ENCODE measurements at regions not wholly inside any gene's neighbourhood (a gene's known extent, or its start where the extent isn't known, plus 50 kb on each side); places are given as distances from the start of the nearest gene placed in this dataset.

DNA sequence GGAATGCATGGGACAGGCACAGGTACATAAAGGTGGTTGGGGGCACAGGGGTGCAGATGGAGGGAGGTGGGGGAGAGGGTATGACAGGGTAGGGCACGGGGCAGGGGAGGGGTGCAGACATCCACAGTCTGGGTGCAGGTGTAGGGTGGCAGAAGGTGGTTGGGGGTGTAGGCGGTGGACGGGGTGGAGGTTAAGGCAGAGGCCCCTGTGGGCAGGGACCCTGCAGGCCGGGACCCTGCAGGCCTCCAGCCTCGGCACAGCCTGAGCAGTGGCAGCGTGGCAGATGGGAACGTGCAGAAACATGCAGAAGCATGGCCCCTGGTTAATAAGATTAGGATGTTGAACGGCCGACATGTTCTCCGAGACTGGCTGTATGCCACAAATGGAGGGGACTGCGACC, 115.2 kb downstream of the RBFOX3 start:
- H3K9ac ChIP-seq (ENCODE audit: low read length), result no peak overlapping the region
- no peaks in the 10 kb centered on the region for H3K9me2 ChIP-seq (replicated peaks; ENCODE audit: insufficient read depth, low read length)
- DNase-seq, result no peak
- no peak overlapping the region for H3K27ac ChIP-seq (ENCODE audit: low read length)
- H3K4me3 ChIP-seq (ENCODE audit: low read length), result no peak overlapping the region
- H3K27me3 ChIP-seq (ENCODE audit: low read length), result no peaks in the 10 kb centered on the region
- no peaks in the 10 kb centered on the region for H3K79me2 ChIP-seq (ENCODE audit: low read length)
- H3K4me2 ChIP-seq (ENCODE audit: low read depth, low read length, poor library complexity, severe bottlenecking), result no peak overlapping the region
- no peaks in the 10 kb centered on the region for H3K36me3 ChIP-seq (ENCODE audit: insufficient read depth, low read length)
- no peaks in the 10 kb centered on the region; the same call in 1 of the 2 replicates for H4K20me1 ChIP-seq (ENCODE audit: insufficient read depth, low read depth, low read length)
- H3K9me3 ChIP-seq (ENCODE audit: low read length), result no peaks in the 10 kb centered on the region
- H3K4me1 ChIP-seq (ENCODE audit: low read length), result peaks cover 4% of the 10 kb centered on the region
- H2AFZ ChIP-seq (ENCODE audit: low read length), result no peak overlapping the region

DNA sequence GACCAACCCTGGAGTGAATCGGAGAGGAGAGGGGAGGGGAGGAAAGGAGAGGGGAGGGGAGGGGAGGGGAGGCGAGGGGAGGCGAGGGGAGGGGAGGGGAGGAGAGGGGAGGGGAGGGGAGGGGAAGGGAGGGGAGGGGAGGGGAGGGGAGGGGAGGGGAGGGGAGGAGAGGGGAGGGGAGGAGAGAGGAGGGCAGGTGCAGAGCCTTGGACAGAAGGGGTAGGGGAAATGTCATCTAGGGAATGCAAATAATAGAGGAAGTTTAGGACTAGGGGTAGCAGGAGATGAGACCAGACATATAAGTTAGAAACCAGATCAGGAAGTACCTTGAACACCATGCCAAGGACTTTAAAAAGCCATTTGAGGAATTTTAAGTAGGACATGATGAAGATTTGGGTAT, 119.8 kb downstream of the RBFOX3 start:
- Histone ChIP-seq H3K27me3 (ENCODE audit: low read length) (no peaks in the 10 kb centered on the region), H3K9me3 (ENCODE audit: low read length) (no peaks in the 10 kb centered on the region), H3K4me1 (ENCODE audit: low read length) (peaks cover 4% of the 10 kb centered on the region), H4K20me1 (ENCODE audit: insufficient read depth, low read depth, low read length) (no peaks in the 10 kb centered on the region; the same call in 1 of the 2 replicates), H3K9ac (ENCODE audit: low read length) (no peak overlapping the region), H2AFZ (ENCODE audit: low read length) (no peak overlapping the region), H3K79me2 (ENCODE audit: low read length) (no peaks in the 10 kb centered on the region), H3K27ac (ENCODE audit: low read length) (no peak overlapping the region), H3K9me2 (replicated peaks; ENCODE audit: insufficient read depth, low read length) (no peaks in the 10 kb centered on the region), H3K4me2 (ENCODE audit: low read depth, low read length, poor library complexity, severe bottlenecking) (no peak overlapping the region), H3K4me3 (ENCODE audit: low read length) (no peak overlapping the region), H3K36me3 (ENCODE audit: insufficient read depth, low read length) (no peaks in the 10 kb centered on the region)
- no peak for DNase-seq

DNA sequence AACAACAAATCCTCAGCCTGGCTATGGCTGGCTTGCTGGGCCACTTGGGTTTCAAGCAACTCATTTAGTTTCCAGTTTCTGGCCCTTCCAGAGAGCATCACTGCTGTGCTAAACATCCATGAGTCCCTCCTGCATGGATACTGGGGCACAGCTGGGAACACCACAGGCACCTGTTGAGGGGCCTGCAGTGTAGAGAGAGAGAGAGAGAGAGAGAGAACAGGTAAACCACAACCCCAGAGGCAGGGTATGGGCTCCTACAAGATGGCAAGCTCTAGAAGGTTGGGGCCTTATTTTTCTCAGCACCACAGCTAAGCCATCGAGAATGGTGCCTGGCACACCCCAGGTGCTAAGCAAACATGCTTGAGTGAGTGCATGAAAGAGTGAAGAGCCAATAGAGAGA, 120.3 kb downstream of the RBFOX3 start:
- no peaks in the 10 kb centered on the region for H3K9me3 ChIP-seq (ENCODE audit: low read length)
- H3K27me3 ChIP-seq (ENCODE audit: low read length), result no peaks in the 10 kb centered on the region
- no peak overlapping the region for H3K4me3 ChIP-seq (ENCODE audit: low read length)
- H4K20me1 ChIP-seq (ENCODE audit: insufficient read depth, low read depth, low read length), result no peaks in the 10 kb centered on the region; the same call in 1 of the 2 replicates
- no peaks in the 10 kb centered on the region for H3K36me3 ChIP-seq (ENCODE audit: insufficient read depth, low read length)
- peaks cover 4% of the 10 kb centered on the region for H3K4me1 ChIP-seq (ENCODE audit: low read length)
- H3K79me2 ChIP-seq (ENCODE audit: low read length), result no peaks in the 10 kb centered on the region
- DNase-seq, result no peak
- H2AFZ ChIP-seq (ENCODE audit: low read length), result no peak overlapping the region
- no peak overlapping the region for H3K9ac ChIP-seq (ENCODE audit: low read length)
- no peaks in the 10 kb centered on the region for H3K9me2 ChIP-seq (replicated peaks; ENCODE audit: insufficient read depth, low read length)
- no peak overlapping the region for H3K4me2 ChIP-seq (ENCODE audit: low read depth, low read length, poor library complexity, severe bottlenecking)
- H3K27ac ChIP-seq (ENCODE audit: low read length), result no peak overlapping the region

DNA sequence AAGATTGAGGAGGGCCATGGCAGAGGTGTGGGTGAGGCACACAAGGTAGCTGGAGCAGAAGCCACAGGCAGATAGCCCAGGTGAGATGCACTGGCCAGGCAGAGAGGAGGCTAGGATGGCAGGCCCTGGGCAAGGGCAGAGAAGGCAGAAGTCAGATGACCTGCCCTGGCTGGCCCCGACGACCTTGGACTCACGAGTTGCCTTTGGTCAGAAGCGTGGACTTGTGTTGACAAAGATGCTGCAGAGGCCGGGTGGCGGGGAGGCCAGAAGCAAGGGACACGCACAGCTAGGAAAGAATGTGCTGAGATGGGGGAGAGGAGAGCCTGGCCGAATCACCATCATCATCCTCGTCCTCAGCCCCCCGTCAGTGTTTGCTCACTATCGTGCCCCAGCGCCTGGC, 123.7 kb downstream of the RBFOX3 start:
- no peak overlapping the region for H3K4me3 ChIP-seq (ENCODE audit: low read length)
- no peaks in the 10 kb centered on the region; the same call in 1 of the 2 replicates for H4K20me1 ChIP-seq (ENCODE audit: insufficient read depth, low read depth, low read length)
- H3K9ac ChIP-seq (ENCODE audit: low read length), result no peak overlapping the region
- no peaks in the 10 kb centered on the region for H3K36me3 ChIP-seq (ENCODE audit: insufficient read depth, low read length)
- no peaks in the 10 kb centered on the region for H3K27me3 ChIP-seq (ENCODE audit: low read length)
- H3K9me2 ChIP-seq (replicated peaks; ENCODE audit: insufficient read depth, low read length), result no peaks in the 10 kb centered on the region
- no peak overlapping the region for H3K4me2 ChIP-seq (ENCODE audit: low read depth, low read length, poor library complexity, severe bottlenecking)
- peaks cover 4% of the 10 kb centered on the region for H3K4me1 ChIP-seq (ENCODE audit: low read length)
- H2AFZ ChIP-seq (ENCODE audit: low read length), result no peak overlapping the region
- H3K79me2 ChIP-seq (ENCODE audit: low read length), result no peaks in the 10 kb centered on the region
- no peak for DNase-seq
- no peak overlapping the region for H3K27ac ChIP-seq (ENCODE audit: low read length)
- no peaks in the 10 kb centered on the region for H3K9me3 ChIP-seq (ENCODE audit: low read length)

DNA sequence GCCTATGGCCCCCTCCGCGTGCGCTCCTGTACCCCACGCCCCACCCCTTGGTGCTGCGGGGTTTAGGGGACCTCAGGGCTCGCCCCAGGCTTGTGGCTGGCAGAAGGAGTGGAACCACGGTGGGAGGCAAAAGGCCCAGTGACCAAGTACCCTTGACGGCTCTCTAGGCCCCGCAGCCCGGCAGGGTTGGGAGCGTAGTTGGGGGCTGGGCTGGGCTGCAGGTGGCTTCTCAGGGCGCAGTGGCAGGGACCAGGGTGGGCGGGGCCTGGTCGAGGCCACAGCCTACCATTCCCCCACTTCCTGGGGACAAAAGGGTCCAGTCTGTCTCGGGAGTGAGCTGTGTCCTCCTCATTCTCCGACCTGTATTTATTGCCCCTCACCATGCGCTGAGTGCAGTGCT, 124.9 kb downstream of the RBFOX3 start:
- Histone ChIP-seq H3K9me2 (replicated peaks; ENCODE audit: insufficient read depth, low read length) (no peaks in the 10 kb centered on the region), H3K27ac (ENCODE audit: low read length) (no peak overlapping the region), H3K9ac (ENCODE audit: low read length) (no peak overlapping the region), H2AFZ (ENCODE audit: low read length) (no peak overlapping the region), H3K4me2 (ENCODE audit: low read depth, low read length, poor library complexity, severe bottlenecking) (no peak overlapping the region), H3K4me3 (ENCODE audit: low read length) (no peak overlapping the region), H3K4me1 (ENCODE audit: low read length) (no peaks in the 10 kb centered on the region), H4K20me1 (ENCODE audit: insufficient read depth, low read depth, low read length) (no peaks in the 10 kb centered on the region; the same call in 1 of the 2 replicates), H3K79me2 (ENCODE audit: low read length) (no peaks in the 10 kb centered on the region), H3K36me3 (ENCODE audit: insufficient read depth, low read length) (no peaks in the 10 kb centered on the region), H3K9me3 (ENCODE audit: low read length) (no peaks in the 10 kb centered on the region), H3K27me3 (ENCODE audit: low read length) (no peaks in the 10 kb centered on the region)
- DNase-seq, result no peak

DNA sequence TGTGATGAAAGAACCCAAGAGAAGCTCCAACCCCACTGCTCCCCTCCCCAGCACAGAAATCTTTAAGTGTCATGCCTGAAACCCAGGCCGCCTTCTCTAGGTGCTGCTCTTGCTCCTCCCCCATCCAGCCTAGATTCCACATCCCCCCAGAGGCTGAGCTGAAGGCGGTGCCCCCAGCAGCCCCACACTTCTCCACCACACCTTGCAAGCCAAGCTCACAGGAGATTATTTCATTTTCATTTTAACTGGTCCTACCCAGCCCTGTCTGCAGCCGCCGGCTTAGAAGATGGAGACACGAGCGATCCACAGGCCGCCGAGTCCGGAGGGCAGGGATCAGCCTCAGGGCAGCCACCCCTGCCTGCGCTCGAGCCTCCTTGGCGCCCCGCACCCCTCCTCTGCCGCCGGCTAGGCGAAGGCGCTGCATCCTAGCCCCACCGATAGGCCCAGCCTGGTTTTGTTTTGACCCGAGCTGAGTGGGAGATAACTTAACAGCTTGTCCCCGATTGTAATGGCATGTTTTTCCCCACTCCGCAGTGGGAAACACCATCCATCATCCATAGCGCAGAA, 125.3 kb downstream of the RBFOX3 start:
- Histone ChIP-seq H3K4me3 (ENCODE audit: low read length) (no peak overlapping the region), H4K20me1 (ENCODE audit: insufficient read depth, low read depth, low read length) (no peaks in the 10 kb centered on the region; the same call in 1 of the 2 replicates), H3K4me1 (ENCODE audit: low read length) (no peaks in the 10 kb centered on the region), H3K36me3 (ENCODE audit: insufficient read depth, low read length) (no peaks in the 10 kb centered on the region), H3K9ac (ENCODE audit: low read length) (no peak overlapping the region), H3K27ac (ENCODE audit: low read length) (no peak overlapping the region), H3K4me2 (ENCODE audit: low read depth, low read length, poor library complexity, severe bottlenecking) (no peak overlapping the region), H3K9me3 (ENCODE audit: low read length) (no peaks in the 10 kb centered on the region), H2AFZ (ENCODE audit: low read length) (no peak overlapping the region), H3K79me2 (ENCODE audit: low read length) (no peaks in the 10 kb centered on the region), H3K27me3 (ENCODE audit: low read length) (no peaks in the 10 kb centered on the region), H3K9me2 (replicated peaks; ENCODE audit: insufficient read depth, low read length) (no peaks in the 10 kb centered on the region)
- no peak for DNase-seq

DNA sequence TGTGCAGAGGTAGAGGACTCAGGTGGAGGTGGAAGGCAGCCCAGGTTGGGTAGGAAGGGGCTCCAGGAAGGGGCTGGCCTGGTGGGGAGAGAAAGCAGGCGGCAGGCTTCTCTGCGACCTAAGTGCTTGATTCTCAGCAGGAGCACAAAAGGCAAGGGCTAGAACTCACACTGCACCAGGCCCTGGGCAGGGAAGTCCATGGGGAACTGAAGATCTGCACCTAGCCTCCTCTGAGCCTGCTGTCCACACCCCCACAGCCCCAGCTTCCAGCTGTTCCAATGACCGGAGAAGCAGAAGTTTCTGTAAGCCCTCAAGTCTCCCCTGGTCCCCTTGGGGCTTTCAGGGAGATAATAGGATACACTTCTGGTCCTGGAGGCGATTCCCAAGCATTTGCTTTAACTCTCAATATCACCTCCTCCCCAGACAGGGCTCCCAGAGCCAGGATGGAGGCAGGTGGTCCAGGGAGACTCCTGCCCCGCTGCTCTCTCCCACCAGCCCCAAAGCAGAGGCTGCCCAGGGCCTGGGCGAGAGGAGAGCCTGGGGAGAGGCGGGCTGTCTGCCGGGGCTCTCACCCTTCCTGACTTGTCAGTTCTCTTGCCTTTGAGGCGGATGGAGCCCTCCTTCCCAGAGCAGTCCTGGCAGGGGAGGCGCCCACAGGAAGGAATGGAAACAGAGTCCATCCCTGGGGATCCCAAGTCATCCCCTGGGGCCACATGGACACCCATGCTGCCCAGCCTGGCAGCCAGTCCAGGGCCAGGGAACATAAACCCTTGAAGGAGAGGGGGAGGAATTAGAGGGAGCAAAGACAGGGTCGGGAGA, 126.0 kb downstream of the RBFOX3 start:
- H3K4me1 ChIP-seq (ENCODE audit: low read length), result no peaks in the 10 kb centered on the region

DNA sequence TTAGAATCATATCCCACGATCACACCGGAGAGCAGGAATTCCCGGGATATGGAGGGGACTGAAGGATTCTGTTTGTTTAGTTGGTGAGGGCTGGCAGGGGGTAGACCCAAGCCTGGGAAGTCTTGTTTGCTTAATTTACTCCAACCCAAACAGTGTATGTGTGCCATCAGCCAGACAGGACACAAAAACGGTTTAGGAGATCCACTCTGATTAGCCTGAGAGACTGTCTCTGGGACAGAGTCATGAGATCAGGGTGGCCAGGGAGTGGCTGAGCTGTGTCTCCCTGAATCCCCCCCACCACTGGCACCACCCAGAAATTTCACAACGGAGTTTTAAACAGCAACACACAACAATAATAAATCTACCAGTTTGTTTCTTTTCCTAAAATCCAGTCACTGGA, 127.0 kb downstream of the RBFOX3 start:
- no peaks in the 10 kb centered on the region for H4K20me1 ChIP-seq (ENCODE audit: insufficient read depth, low read depth, low read length)
- no peak for DNase-seq
- no peak overlapping the region for H2AFZ ChIP-seq (ENCODE audit: low read length)
- no peaks in the 10 kb centered on the region for H3K27me3 ChIP-seq (ENCODE audit: low read length)
- no peaks in the 10 kb centered on the region for H3K36me3 ChIP-seq (ENCODE audit: insufficient read depth, low read length)
- no peak overlapping the region for H3K27ac ChIP-seq (ENCODE audit: low read length)
- no peaks in the 10 kb centered on the region for H3K9me3 ChIP-seq (ENCODE audit: low read length)
- no peak overlapping the region for H3K4me3 ChIP-seq (ENCODE audit: low read length)
- H3K4me1 ChIP-seq (ENCODE audit: low read length), result no peaks in the 10 kb centered on the region
- no peaks in the 10 kb centered on the region for H3K9me2 ChIP-seq (replicated peaks; ENCODE audit: insufficient read depth, low read length)
- H3K79me2 ChIP-seq (ENCODE audit: low read length), result no peaks in the 10 kb centered on the region
- no peak overlapping the region for H3K4me2 ChIP-seq (ENCODE audit: low read depth, low read length, poor library complexity, severe bottlenecking)
- no peak overlapping the region for H3K9ac ChIP-seq (ENCODE audit: low read length)

More for the DNA sequence above, 126.0 kb downstream of the RBFOX3 start:
- H3K79me2 ChIP-seq (ENCODE audit: low read length), result no peaks in the 10 kb centered on the region
- no peak overlapping the region for H3K4me2 ChIP-seq (ENCODE audit: low read depth, low read length, poor library complexity, severe bottlenecking)
- H3K27ac ChIP-seq (ENCODE audit: low read length), result no peak overlapping the region
- no peaks in the 10 kb centered on the region for H3K36me3 ChIP-seq (ENCODE audit: insufficient read depth, low read length)
- H3K4me3 ChIP-seq (ENCODE audit: low read length), result no peak overlapping the region
- no peak overlapping the region for H2AFZ ChIP-seq (ENCODE audit: low read length)
- no peaks in the 10 kb centered on the region for H4K20me1 ChIP-seq (ENCODE audit: insufficient read depth, low read depth, low read length)
- H3K27me3 ChIP-seq (ENCODE audit: low read length), result no peaks in the 10 kb centered on the region
- no peaks in the 10 kb centered on the region for H3K9me3 ChIP-seq (ENCODE audit: low read length)
- DNase-seq, result no peak
- no peak overlapping the region for H3K9ac ChIP-seq (ENCODE audit: low read length)
- H3K9me2 ChIP-seq (replicated peaks; ENCODE audit: insufficient read depth, low read length), result no peaks in the 10 kb centered on the region
